ENCODE measurements at regions not wholly inside any gene's neighbourhood (a gene's known extent, or its start where the extent isn't known, plus 50 kb on each side); places are given as distances from the start of the nearest gene placed in this dataset.

GRCh38 chr1:75984781-75985180 is 52.6 kb upstream of the ASB17 start:
- ATAC-seq (no peak), DNase-seq (ENCODE audit: low spot score) (no peak)
- intact Hi-C loops (cut with DNase I): no loop called here

GRCh38 chr1:75985827-75986226 is 53.6 kb upstream of the ASB17 start:
- no peak for ATAC-seq
- intact Hi-C loops (cut with DNase I): no loop called here
- no peak for DNase-seq (ENCODE audit: low spot score)

GRCh38 chr1:75986478-75986877 is 54.3 kb upstream of the ASB17 start:
- intact Hi-C loops (cut with DNase I): no loop called here
- no peak for DNase-seq (ENCODE audit: low spot score)

GRCh38 chr1:75989121-75989520 is 56.9 kb upstream of the ASB17 start:
- intact Hi-C loops (cut with DNase I): no loop called here
- ATAC-seq: no peak
- no peak for DNase-seq (ENCODE audit: low spot score)

More at GRCh38 chr1:75986478-75986877, 54.3 kb upstream of the ASB17 start:
- ATAC-seq: no peak

- intact Hi-C loops (cut with DNase I): no loop called here
- ATAC-seq (no peak), DNase-seq (ENCODE audit: low spot score) (no peak)
Measured at GRCh38 chr1:75990686-75991085, 58.5 kb upstream of the ASB17 start.

- DNase-seq (ENCODE audit: low spot score) (peak; percentile 95), ATAC-seq (peak; percentile 78)
- intact Hi-C loops (cut with DNase I): no loop called here
Measured at GRCh38 chr1:75991497-75992114, 59.4 kb upstream of the ASB17 start.

GRCh38 chr1:75992312-75992711 is 60.1 kb upstream of the ASB17 start:
- DNase-seq (ENCODE audit: low spot score) (no peak), ATAC-seq (no peak)
- intact Hi-C loops (cut with DNase I): no loop called here

GRCh38 chr1:75993661-75994060 is 61.5 kb upstream of the ASB17 start:
- ATAC-seq (no peak), DNase-seq (ENCODE audit: low spot score) (no peak)
- intact Hi-C loops (cut with DNase I): no loop called here

GRCh38 chr1:75996196-75996595 is 64.0 kb upstream of the ASB17 start:
- ATAC-seq (no peak), DNase-seq (ENCODE audit: low spot score) (no peak)
- intact Hi-C loops (cut with DNase I): no loop called here

- no peak for ATAC-seq
- no peak for DNase-seq (ENCODE audit: low spot score)
- intact Hi-C loops (cut with DNase I): no loop called here
Measured at GRCh38 chr1:75999034-75999433, 66.8 kb upstream of the ASB17 start.

GRCh38 chr1:76003946-76004345 is 70.6 kb upstream of the ST6GALNAC3 start:
- no peak for ATAC-seq
- DNase-seq (ENCODE audit: low spot score): no peak
- intact Hi-C loops (cut with DNase I): no loop called here

GRCh38 chr1:76005765-76006164 is 68.8 kb upstream of the ST6GALNAC3 start:
- intact Hi-C loops (cut with DNase I): no loop called here
- ATAC-seq: no peak

GRCh38 chr1:76006234-76006633 is 68.3 kb upstream of the ST6GALNAC3 start:
- ATAC-seq: no peak
- no peak for DNase-seq (ENCODE audit: low spot score)
- intact Hi-C loops (cut with DNase I): no loop called here

More at GRCh38 chr1:76005765-76006164, 68.8 kb upstream of the ST6GALNAC3 start:
- DNase-seq (ENCODE audit: low spot score): no peak

GRCh38 chr1:76010802-76011201 is 63.7 kb upstream of the ST6GALNAC3 start:
- intact Hi-C loops (cut with DNase I): no loop called here
- ATAC-seq (no peak), DNase-seq (ENCODE audit: low spot score) (no peak)

- ATAC-seq (no peak), DNase-seq (ENCODE audit: low spot score) (no peak)
- intact Hi-C loops (cut with DNase I): no loop called here
Measured at GRCh38 chr1:76012341-76013205, 62.0 kb upstream of the ST6GALNAC3 start.

GRCh38 chr1:76013206-76013581 is 61.4 kb upstream of the ST6GALNAC3 start:
- DNase-seq (ENCODE audit: low spot score): no peak
- intact Hi-C loops (cut with DNase I): no loop called here
- ATAC-seq: no peak

GRCh38 chr1:76015478-76016103 is 59.0 kb upstream of the ST6GALNAC3 start:
- intact Hi-C loops (cut with DNase I): no loop called here
- DNase-seq (ENCODE audit: low spot score) (no peak), ATAC-seq (no peak)

- ATAC-seq (no peak), DNase-seq (ENCODE audit: low spot score) (no peak)
- intact Hi-C loops (cut with DNase I): no loop called here
Measured at GRCh38 chr1:76018045-76018444, 56.5 kb upstream of the ST6GALNAC3 start.

GRCh38 chr1:76021846-76022245 is 52.7 kb upstream of the ST6GALNAC3 start:
- DNase-seq (ENCODE audit: low spot score): no peak

More at GRCh38 chr1:76021846-76022245, 52.7 kb upstream of the ST6GALNAC3 start:
- ATAC-seq: no peak
- intact Hi-C loops (cut with DNase I): no loop called here

Measured in sciatic nerve (tissue), 2 donors.